Thoracic aorta (tissue), 2 donors: ENCODE measurements at regions not wholly inside any gene's neighbourhood (a gene's known extent, or its start where the extent isn't known, plus 50 kb on each side); places are given as distances from the start of the nearest gene placed in this dataset.

Source experiments
- ATAC-seq: fragments of 150-250 bp; one replicate; pipeline ENCODE4 v1.8.0; 2017; ENCODE audit warnings: low read depth; ENCODE audit not compliant: insufficient number of reproducible peaks, low FRiP score
- DNase-seq: peaks from one replicate; pipeline ENCODE4 v3.0.0-alpha.2; 2020; ENCODE audit warnings: low spot score
- H3K27ac ChIP-seq, 2 donors: fragments of 200-600 bp; sonication (generic); 1 replicate in 1 of 2; 2 replicates in 1 of 2; pipeline ENCODE4 v1.5.1; 2016; ENCODE audit warnings: mild to moderate bottlenecking in 2 of 2, moderate library complexity in 2 of 2
- H3K27me3 ChIP-seq: fragments of 200-600 bp; sonication (generic); replicated peaks from 2 replicates; pipeline ENCODE4 v1.6.0; 2016; ENCODE audit warnings: mild to moderate bottlenecking; ENCODE audit not compliant: insufficient read depth
- H3K36me3 ChIP-seq: fragments of 200-600 bp; sonication (generic); one replicate; pipeline ENCODE4 v1.5.1; 2016
- H3K4me1 ChIP-seq, 2 donors: fragments of 200-600 bp; sonication (generic); 1 replicate in 1 of 2; 2 replicates in 1 of 2; pipeline versions ENCODE4 v1.5.1 to v1.6.0; 2016; ENCODE audit warnings: low read depth in 2 of 2, mild to moderate bottlenecking in 1 of 2; ENCODE audit not compliant: control insufficient read depth in 1 of 2
- H3K4me3 ChIP-seq: fragments of 200-600 bp; sonication (generic); 2 replicates; pipeline ENCODE4 v1.5.1; 2016; ENCODE audit warnings: mild to moderate bottlenecking
- H3K9me3 ChIP-seq: fragments of 200-600 bp; sonication (generic); 2 replicates; pipeline ENCODE4 v1.5.1; 2016
- CTCF ChIP-seq: fragments of 200-600 bp; sonication (generic); IDR thresholded peaks from one replicate; pipeline ENCODE4 v1.5.1; 2019; ENCODE audit warnings: antibody characterized with exemption

GRCh38 chr5:159817262-159818029, 98.8 kb upstream of the ADRA1B start:
- no peaks in the 10 kb centered on the region for H3K36me3 ChIP-seq
- no peak overlapping the region for H3K4me3 ChIP-seq
- no peak for TF ChIP-seq CTCF
- no peaks in the 10 kb centered on the region for H3K27me3 ChIP-seq
- peaks cover 12 to 31% of the 10 kb centered on the region in 2 donors for H3K4me1 ChIP-seq
- H3K27ac ChIP-seq: no peak overlapping the region
- no peaks in the 10 kb centered on the region for H3K9me3 ChIP-seq
- ATAC-seq (no peak), DNase-seq (no peak)

GRCh38 chr5:159819591-159820411, 96.5 kb upstream of the ADRA1B start:
- no peak overlapping the region for H3K4me3 ChIP-seq
- DNase-seq: peak; percentile 9
- H3K27me3 ChIP-seq: no peaks in the 10 kb centered on the region
- no peaks in the 10 kb centered on the region for H3K36me3 ChIP-seq
- no peak for TF ChIP-seq CTCF
- H3K27ac ChIP-seq: no peak overlapping the region
- peaks cover 12 to 31% of the 10 kb centered on the region in 2 donors for H3K4me1 ChIP-seq
- ATAC-seq: no peak
- no peaks in the 10 kb centered on the region for H3K9me3 ChIP-seq

GRCh38 chr5:159820692-159821091, 95.6 kb upstream of the ADRA1B start:
- H3K9me3 ChIP-seq: no peaks in the 10 kb centered on the region
- no peak for DNase-seq
- no peak for ATAC-seq
- H3K36me3 ChIP-seq: no peaks in the 10 kb centered on the region
- H3K27ac ChIP-seq: no peak overlapping the region
- H3K4me3 ChIP-seq: no peak overlapping the region
- no peaks in the 10 kb centered on the region for H3K27me3 ChIP-seq
- no peak for TF ChIP-seq CTCF
- H3K4me1 ChIP-seq: peaks cover 12 to 30% of the 10 kb centered on the region in 2 donors

DNA sequence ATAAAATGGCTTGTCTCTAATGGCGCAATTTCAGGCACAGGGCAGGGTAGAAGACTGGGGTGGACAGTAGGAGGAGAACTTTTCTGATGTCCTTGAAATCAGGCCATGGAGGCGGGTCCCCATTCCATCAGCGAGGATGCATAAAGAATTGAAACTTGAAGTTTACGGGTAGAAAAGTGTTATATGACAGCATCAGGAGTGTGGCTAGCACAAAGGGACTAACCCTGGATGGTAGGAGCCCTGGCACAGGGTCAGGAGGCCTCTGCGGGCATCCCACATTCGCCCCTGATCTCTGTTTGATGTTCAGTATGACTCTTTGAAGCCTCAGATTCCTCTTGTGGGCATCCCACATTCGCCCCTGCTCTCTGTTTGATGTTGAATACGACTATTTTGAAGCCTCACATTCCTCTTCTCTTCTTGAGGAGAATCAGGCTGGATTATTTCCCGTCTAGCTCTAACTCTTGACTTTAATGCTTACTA, 94.8 kb upstream of the ADRA1B start:
- no peaks in the 10 kb centered on the region for H3K36me3 ChIP-seq
- peaks cover 5 to 26% of the 10 kb centered on the region in 2 donors for H3K4me1 ChIP-seq
- TF ChIP-seq CTCF: no peak
- DNase-seq: no peak
- H3K9me3 ChIP-seq: no peaks in the 10 kb centered on the region
- ATAC-seq: no peak
- H3K4me3 ChIP-seq: no peak overlapping the region
- no peaks in the 10 kb centered on the region for H3K27me3 ChIP-seq
- no peak overlapping the region for H3K27ac ChIP-seq
